D721Med (cell line): ENCODE measurements at regions not wholly inside any gene's neighbourhood (a gene's known extent, or its start where the extent isn't known, plus 50 kb on each side); places are given as distances from the start of the nearest gene placed in this dataset.

Source experiments
- DNase-seq: peaks from one replicate; pipeline ENCODE4 v3.0.0; 2011; ENCODE audit warnings: low spot score; ENCODE audit not compliant: insufficient read length
- FAIRE-seq: peaks from 2 replicates; lab custom pipeline; 2011; peaks lifted over from hg19 to GRCh38; lab: Jason Lieb, UNC
- CTCF ChIP-seq: IDR thresholded peaks from 2 replicates; pipeline ENCODE4 v1.5.1; 2012; ENCODE audit warnings: mild to moderate bottlenecking, control low read depth; ENCODE audit not compliant: insufficient read depth; ENCODE audit errors: missing control alignments

DNA sequence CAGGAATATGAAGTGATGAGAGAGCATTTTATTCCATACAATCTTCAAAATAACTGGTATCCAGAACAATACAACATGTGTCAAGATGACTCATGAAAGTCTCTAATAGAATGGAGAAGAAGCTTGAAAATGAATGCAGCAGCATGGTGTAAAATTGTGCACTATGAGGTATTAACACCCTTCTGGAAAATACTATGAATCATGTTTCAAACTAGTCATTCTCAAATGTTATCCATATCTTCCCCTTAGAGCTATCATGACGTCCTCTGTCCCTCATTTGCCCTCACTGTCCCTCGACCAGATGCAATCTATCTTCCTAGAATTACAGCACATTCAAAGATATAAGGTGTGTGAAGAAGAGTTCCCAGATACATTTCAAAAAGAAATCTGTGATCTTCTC, 198.2 kb downstream of the NECTIN3 start:
- DNase-seq: no peak
- FAIRE-seq: no peak
- no peak for TF ChIP-seq CTCF

- DNase-seq: no peak
- no peak for FAIRE-seq
- TF ChIP-seq CTCF: peak; percentile 4
Observed at GRCh38 chr3:111277226-111277625, 205.6 kb downstream of the NECTIN3 start.

DNA sequence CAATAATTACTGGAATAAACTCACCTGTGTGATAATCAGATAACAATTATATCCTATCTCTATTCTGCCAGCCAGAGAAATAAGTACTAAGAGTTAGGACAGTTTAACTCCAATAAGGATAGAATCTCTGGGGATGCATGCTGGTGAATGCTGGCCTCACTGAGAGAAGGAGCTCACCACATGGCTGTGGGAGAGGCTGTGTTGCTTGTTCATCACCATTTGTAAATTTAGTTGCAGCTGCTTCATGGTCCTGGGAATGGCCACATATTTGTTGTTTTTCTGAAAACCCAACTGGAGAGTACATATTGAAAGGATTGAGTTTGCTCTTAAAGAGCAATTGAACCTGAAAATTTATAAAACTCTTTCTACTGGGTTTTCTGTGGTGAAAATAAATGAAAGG, 207.3 kb downstream of the NECTIN3 start:
- TF ChIP-seq CTCF: no peak
- DNase-seq (no peak), FAIRE-seq (no peak)

DNA sequence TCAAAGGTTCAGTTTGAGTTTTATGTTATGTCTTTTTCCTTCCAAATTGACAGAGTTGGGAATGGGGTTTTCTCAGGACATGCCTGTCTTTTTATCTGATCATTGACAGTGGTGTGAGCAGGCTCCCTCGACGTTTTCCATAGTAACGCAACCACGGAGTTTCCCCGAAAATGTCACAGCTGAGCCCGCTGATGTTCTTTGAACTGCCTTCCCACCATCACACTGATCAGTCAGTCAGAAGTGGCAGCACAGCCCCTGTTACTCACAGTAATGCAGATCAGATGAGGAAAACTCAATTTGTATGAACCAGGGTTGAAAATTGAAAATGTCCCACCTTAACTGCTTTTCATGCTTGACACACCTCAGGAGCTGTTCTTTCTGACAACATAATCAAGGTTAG, 210.4 kb downstream of the NECTIN3 start:
- FAIRE-seq (no peak), DNase-seq (no peak)
- TF ChIP-seq CTCF: no peak

- DNase-seq (no peak), FAIRE-seq (no peak)
- TF ChIP-seq CTCF: no peak
Observed at GRCh38 chr3:111283165-111283564, 211.5 kb downstream of the NECTIN3 start.

GRCh38 chr3:111284503-111285183, 213.0 kb downstream of the NECTIN3 start:
- no peak for TF ChIP-seq CTCF
- FAIRE-seq (no peak), DNase-seq (no peak)

GRCh38 chr3:111285184-111285538, 213.5 kb downstream of the NECTIN3 start:
- TF ChIP-seq CTCF: no peak
- FAIRE-seq (peak; percentile 16), DNase-seq (no peak)
